Panc1 (cell line): ENCODE measurements at regions not wholly inside any gene's neighbourhood (a gene's known extent, or its start where the extent isn't known, plus 50 kb on each side); places are given as distances from the start of the nearest gene placed in this dataset.

Source experiments
- ATAC-seq: fragments of 200-7000 bp; cut with Tn5 transposase; 2 replicates; pipeline ENCODE4 v1.9.1; 2020; ENCODE audit warnings: mild to moderate bottlenecking, moderate library complexity
- BruUV-seq: library from RNA; stranded (reverse); fragments of 400-500 nt; replicated peaks from 2 replicates; lab custom pipeline; 2021; lab: Mats Ljungman, UMichigan
- CTCF ChIA-PET: fragments of 300-600 bp; sonication (Branson Sonifier 250); formaldehyde crosslinking; loops from one replicate; lab custom pipeline; 2022; ENCODE audit warnings: antibody characterized with exemption; lab: Charles Lee
- POLR2A ChIA-PET: fragments of 300-600 bp; sonication (Branson Sonifier 250); formaldehyde crosslinking; loops from one replicate; lab custom pipeline; 2022; ENCODE audit warnings: antibody characterized with exemption; lab: Charles Lee
- DNase-seq: peaks from one replicate; pipeline ENCODE4 v3.0.0-alpha.2; 2010; ENCODE audit warnings: low read depth, low spot score
- H3K27ac ChIP-seq: 2 replicates; pipeline ENCODE4 v1.5.1; 2011; ENCODE audit warnings: mild to moderate bottlenecking, low read length, inconsistent platforms
- H3K27me3 ChIP-seq: fragments of 200-500 bp; sonication (Bioruptor generic); 2 replicates; pipeline ENCODE4 v1.6.0; 2014; ENCODE audit warnings: low read length, inconsistent platforms; ENCODE audit not compliant: control insufficient read depth, insufficient read depth
- H3K36me3 ChIP-seq: fragments of 200-500 bp; sonication (Bioruptor generic); 2 replicates; pipeline ENCODE4 v1.5.1; 2014; ENCODE audit warnings: inconsistent platforms, mild to moderate bottlenecking, low read length, moderate library complexity; ENCODE audit not compliant: control insufficient read depth, insufficient read depth
- H3K4me1 ChIP-seq: 2 replicates; pipeline ENCODE4 v1.5.1; 2011; ENCODE audit warnings: inconsistent platforms, mild to moderate bottlenecking, low read length, moderate library complexity; ENCODE audit not compliant: control insufficient read depth, insufficient read depth
- H3K4me3 ChIP-seq, 2 experiments: 2 replicates each; pipeline ENCODE4 v1.5.1; 2011 to 2012; ENCODE audit warnings: low read depth in 2 of 2, low read length in 2 of 2, mild to moderate bottlenecking in 2 of 2, inconsistent platforms in 1 of 2, moderate library complexity in 1 of 2
- H3K9me3 ChIP-seq: fragments of 200-500 bp; sonication (Bioruptor generic); 2 replicates; pipeline ENCODE4 v1.5.1; 2014; ENCODE audit warnings: low read depth, mild to moderate bottlenecking, inconsistent platforms, low read length, moderate library complexity; ENCODE audit not compliant: control insufficient read depth, insufficient read depth
- POLR2AphosphoS5 ChIP-seq: IDR thresholded peaks from 2 replicates; pipeline ENCODE4 v1.6.1; 2012; ENCODE audit warnings: mild to moderate bottlenecking, low read depth, low read length, moderate library complexity
- SIN3A ChIP-seq: IDR thresholded peaks from 2 replicates; pipeline ENCODE4 v1.6.1; 2012; ENCODE audit warnings: low read depth, mild to moderate bottlenecking, low read length, moderate library complexity, borderline replicate concordance; ENCODE audit not compliant: insufficient read depth
- TCF7L2 ChIP-seq: IDR thresholded peaks from 2 replicates; pipeline ENCODE4 v1.6.1; 2011; ENCODE audit warnings: mild to moderate bottlenecking, low read depth, low read length, inconsistent platforms
- in situ Hi-C: cut with HindIII; loops from 2 replicates; pipeline ENCODE4 v1.10.0; 2016; ENCODE audit warnings: low sequenced_read_pairs, low pct_unique_long_range_greater_than_20kb
- intact Hi-C: fragments of 100-400 bp; cut with micrococcal nuclease; formaldehyde crosslinking; loops from one replicate; pipeline ENCODE4 v1.10.0; 2022; ENCODE audit not compliant: unreplicated experiment
- TF ChIP-seq, protein P1 (sequence below), 2 experiments: IDR thresholded peaks; 2 replicates each; pipeline ENCODE4 v1.6.1; 2011 to 2012; ENCODE audit warnings: low read depth in 2 of 2, control low read depth in 1 of 2, low read length in 1 of 2, mild to moderate bottlenecking in 1 of 2, moderate library complexity in 1 of 2; ENCODE audit not compliant: insufficient read depth in 1 of 2
- TF ChIP-seq, protein P2 (sequence below): fragments of 450-650 bp; IDR thresholded peaks from 2 replicates; pipeline ENCODE4 v1.5.1; 2017; ENCODE audit warnings: mild to moderate bottlenecking

DNA sequence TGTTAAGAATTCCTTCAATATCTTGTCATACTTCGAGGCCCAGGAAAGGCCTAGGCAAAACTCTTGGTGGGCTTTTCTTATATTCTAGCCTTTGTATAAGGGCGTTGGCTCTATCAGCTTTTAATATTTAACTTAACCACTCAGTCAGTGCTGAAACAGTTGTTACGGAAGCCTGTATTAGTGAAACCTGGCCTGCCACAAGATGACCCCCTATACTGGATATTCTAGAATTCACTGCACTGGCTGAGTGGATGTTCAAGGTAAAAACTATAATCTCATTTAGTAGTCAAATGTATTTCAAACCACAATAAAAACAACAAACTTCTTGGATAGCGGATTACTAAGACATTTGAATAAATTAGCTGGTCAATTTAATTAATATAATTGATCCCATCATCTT lies 91.7 kb upstream of the HNMT start:
- in situ Hi-C loops: no loop called here
- no peak for ATAC-seq
- ChIA-PET POLR2A (no interaction called here), CTCF (no interaction called here)
- H3K27ac ChIP-seq: no peak overlapping the region
- no peaks in the 10 kb centered on the region for H3K4me1 ChIP-seq
- H3K27me3 ChIP-seq: no peaks in the 10 kb centered on the region
- DNase-seq: no peak
- no peaks in the 10 kb centered on the region for H3K9me3 ChIP-seq
- intact Hi-C loops: no loop called here
- TF ChIP-seq, protein P1, sequence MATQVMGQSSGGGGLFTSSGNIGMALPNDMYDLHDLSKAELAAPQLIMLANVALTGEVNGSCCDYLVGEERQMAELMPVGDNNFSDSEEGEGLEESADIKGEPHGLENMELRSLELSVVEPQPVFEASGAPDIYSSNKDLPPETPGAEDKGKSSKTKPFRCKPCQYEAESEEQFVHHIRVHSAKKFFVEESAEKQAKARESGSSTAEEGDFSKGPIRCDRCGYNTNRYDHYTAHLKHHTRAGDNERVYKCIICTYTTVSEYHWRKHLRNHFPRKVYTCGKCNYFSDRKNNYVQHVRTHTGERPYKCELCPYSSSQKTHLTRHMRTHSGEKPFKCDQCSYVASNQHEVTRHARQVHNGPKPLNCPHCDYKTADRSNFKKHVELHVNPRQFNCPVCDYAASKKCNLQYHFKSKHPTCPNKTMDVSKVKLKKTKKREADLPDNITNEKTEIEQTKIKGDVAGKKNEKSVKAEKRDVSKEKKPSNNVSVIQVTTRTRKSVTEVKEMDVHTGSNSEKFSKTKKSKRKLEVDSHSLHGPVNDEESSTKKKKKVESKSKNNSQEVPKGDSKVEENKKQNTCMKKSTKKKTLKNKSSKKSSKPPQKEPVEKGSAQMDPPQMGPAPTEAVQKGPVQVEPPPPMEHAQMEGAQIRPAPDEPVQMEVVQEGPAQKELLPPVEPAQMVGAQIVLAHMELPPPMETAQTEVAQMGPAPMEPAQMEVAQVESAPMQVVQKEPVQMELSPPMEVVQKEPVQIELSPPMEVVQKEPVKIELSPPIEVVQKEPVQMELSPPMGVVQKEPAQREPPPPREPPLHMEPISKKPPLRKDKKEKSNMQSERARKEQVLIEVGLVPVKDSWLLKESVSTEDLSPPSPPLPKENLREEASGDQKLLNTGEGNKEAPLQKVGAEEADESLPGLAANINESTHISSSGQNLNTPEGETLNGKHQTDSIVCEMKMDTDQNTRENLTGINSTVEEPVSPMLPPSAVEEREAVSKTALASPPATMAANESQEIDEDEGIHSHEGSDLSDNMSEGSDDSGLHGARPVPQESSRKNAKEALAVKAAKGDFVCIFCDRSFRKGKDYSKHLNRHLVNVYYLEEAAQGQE (IDR thresholded peaks at IDR 0.05; ENCODE audit: insufficient read depth in 1 of 2, low read depth in 2 of 2, low read length in 1 of 2): no peak
- no peak for TF ChIP-seq TCF7L2
- no peak for TF ChIP-seq SIN3A
- TF ChIP-seq, protein P2, sequence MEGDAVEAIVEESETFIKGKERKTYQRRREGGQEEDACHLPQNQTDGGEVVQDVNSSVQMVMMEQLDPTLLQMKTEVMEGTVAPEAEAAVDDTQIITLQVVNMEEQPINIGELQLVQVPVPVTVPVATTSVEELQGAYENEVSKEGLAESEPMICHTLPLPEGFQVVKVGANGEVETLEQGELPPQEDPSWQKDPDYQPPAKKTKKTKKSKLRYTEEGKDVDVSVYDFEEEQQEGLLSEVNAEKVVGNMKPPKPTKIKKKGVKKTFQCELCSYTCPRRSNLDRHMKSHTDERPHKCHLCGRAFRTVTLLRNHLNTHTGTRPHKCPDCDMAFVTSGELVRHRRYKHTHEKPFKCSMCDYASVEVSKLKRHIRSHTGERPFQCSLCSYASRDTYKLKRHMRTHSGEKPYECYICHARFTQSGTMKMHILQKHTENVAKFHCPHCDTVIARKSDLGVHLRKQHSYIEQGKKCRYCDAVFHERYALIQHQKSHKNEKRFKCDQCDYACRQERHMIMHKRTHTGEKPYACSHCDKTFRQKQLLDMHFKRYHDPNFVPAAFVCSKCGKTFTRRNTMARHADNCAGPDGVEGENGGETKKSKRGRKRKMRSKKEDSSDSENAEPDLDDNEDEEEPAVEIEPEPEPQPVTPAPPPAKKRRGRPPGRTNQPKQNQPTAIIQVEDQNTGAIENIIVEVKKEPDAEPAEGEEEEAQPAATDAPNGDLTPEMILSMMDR: no peak
- no peak for TF ChIP-seq POLR2AphosphoS5
- no peak overlapping the region for H3K4me3 ChIP-seq
- H3K36me3 ChIP-seq: no peaks in the 10 kb centered on the region
- no TSS peak for BruUV-seq

DNA sequence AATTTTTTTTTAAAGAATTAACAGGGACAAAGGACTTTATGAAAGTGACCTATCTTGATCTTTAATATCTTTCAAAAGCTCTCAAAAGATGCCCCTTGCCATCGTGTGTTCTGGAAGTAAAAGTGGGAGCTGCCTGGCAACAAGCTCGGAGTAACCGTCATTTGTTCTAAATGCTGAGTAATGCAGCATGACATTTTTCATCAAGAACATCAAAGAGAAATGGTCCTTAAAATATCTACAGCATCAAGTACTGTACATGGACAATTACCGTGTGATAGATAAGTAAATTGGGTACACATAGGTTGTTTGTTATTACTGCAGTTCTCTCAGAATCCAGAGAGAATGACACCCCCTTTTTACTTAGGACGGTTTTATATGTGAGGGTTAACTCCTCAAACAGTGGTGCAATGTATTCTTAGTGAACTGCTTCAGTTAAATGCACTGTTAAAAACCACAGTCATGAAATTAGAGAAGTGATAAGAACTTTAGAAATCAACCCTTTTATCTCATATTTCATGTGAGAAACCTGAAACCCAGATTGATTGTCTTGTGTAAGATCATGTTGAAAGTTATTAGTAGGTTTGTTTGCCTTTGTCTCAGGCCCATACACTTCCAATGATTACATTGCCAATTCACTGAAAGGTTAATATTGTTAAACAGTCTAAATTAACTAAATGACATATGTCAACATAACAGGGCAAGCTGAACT lies 90.6 kb upstream of the HNMT start:
- in situ Hi-C loops: no loop called here
- H3K9me3 ChIP-seq: no peaks in the 10 kb centered on the region
- BruUV-seq: no TSS peak
- DNase-seq: no peak
- H3K36me3 ChIP-seq: no peaks in the 10 kb centered on the region
- no peaks in the 10 kb centered on the region for H3K4me1 ChIP-seq
- CTCF ChIA-PET: no interaction called here
- no peak overlapping the region for H3K27ac ChIP-seq
- POLR2A ChIA-PET: no interaction called here
- TF ChIP-seq, protein P2: no peak
- TF ChIP-seq POLR2AphosphoS5: no peak
- TF ChIP-seq SIN3A: no peak
- TF ChIP-seq TCF7L2: no peak
- TF ChIP-seq, protein P1 (IDR thresholded peaks at IDR 0.05; ENCODE audit: insufficient read depth in 1 of 2, low read depth in 2 of 2, low read length in 1 of 2): no peak
- ATAC-seq: no peak
- intact Hi-C loops: no loop called here
- no peak overlapping the region for H3K4me3 ChIP-seq
- H3K27me3 ChIP-seq: no peaks in the 10 kb centered on the region
